ENCODE measurements at regions not wholly inside any gene's neighbourhood (a gene's known extent, or its start where the extent isn't known, plus 50 kb on each side); places are given as distances from the start of the nearest gene placed in this dataset.
"Not testable (repeated sequence)": the region's sequence is repeated elsewhere in the genome, so short reads cannot be mapped to it uniquely, and the experiment has no call there.

DNA sequence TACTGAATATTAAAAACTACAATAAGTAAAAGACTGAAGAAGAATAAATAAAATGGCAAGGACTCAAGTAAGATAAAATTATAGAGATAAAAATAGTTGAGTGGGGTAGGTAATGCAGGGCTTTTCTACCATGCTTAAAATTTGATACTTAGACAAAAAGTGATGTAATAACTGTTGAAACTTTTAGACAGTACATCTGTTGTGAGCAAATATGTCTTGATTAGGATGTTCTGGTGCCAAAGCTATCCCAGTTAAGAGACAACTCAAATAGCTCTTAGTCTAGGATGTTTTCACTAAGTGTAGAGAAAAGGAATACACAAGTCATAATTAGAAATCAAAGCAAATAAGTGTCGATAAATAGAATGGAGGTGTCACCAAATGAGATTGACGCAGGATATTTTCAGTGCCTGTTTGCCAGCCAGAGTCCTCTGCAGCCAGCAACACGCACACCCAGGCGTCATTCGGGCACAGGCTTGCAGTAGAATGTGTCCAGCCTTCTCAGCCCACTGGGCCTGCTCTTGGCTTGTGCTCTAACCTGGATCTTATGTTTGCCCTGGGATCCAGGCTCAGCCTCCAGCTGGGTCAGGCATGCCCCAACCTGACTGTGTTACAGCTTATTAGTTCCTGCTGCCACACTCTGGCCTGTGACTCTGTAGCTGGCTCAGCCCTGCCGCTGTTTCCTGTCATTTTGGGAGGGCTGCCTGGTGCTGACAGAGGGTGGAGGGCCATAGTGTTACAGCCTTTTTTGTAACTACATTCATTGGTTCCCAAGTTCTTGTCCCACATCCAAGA, 766.2 kb downstream of the PCDH17 start:
- DNase-seq, result no peak

DNA sequence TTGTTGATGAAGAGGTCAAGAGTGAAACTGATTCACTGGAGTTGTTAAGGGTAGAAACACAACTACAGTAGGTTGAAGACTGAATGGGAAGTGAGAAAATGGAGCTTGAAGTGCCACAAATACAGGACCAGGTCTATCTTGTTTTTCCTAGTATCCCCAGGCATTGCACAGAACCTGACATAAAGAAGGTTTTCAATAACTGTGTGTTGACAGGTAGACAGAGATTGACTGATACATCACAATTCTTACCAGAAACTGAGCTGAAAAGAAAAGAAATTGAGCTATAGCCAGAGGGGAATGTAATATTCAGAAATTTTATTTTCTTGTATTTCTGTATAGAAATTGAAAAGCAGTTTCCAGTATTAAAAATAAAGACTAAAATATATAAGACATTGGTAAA, 767.7 kb downstream of the PCDH17 start:
- no peak for DNase-seq

DNA sequence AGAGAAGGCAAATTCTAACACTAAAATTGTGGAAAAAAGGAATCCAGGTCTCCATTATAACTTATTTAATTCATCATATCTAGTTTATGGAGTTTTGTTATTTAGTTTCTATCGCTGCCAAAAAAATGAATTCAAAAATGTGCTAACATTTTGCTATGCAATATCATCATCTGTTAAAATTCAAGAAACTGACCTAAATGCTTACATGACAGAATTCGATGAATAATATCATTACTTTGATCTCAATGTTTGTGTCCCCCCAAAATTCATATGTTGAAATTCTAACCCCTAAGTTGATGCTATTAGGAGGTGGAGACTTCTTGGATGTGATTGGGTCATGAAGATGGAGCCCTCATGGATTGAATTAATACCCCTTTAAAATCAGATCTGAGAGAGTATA, 775.0 kb downstream of the PCDH17 start:
- no peak for DNase-seq

GRCh38 chr13:58429917-58430316, 798.4 kb downstream of the PCDH17 start:
- no peak for DNase-seq

DNA sequence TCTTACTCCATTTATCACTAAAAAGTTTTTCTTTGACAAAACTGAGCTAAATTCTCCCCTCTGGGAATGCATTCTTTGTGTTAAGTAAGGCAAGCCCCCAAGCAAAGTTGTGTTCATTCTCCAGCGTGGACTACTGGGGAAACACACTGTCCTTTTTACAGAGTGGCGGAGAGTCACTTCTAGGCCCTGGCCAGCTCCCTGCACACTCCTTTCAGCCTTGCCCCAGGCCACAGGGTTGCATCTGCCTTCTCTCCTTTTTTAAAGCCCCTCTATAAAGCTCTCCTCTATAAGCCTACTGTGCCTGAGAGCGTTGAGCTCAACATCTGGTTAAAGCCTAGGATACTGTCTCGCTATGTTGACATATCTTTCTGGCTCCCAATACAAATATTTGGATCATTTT, 803.4 kb downstream of the PCDH17 start:
- DNase-seq, result no peak

DNA sequence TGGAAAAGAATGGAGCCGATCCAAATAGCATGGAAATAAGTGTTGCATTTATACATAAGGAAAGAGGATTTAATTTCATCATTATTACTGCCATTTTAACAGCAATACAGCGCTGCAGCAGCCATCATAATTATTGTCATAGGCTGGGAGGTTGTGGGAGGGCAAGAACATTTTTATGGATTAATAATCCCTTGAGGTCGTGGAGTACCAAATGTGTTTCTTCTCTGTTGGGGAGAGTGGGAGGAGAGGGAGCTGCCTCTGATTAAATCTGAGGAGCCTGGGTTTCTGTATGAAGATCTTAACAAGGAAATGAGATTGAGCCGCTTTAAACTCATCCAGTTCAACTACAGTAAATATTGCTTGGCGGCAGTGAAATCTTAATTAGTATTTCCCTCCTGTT, 805.9 kb downstream of the PCDH17 start:
- no peak for DNase-seq

GRCh38 chr13:58446979-58447378, 815.4 kb downstream of the PCDH17 start:
- no peak for DNase-seq

DNA sequence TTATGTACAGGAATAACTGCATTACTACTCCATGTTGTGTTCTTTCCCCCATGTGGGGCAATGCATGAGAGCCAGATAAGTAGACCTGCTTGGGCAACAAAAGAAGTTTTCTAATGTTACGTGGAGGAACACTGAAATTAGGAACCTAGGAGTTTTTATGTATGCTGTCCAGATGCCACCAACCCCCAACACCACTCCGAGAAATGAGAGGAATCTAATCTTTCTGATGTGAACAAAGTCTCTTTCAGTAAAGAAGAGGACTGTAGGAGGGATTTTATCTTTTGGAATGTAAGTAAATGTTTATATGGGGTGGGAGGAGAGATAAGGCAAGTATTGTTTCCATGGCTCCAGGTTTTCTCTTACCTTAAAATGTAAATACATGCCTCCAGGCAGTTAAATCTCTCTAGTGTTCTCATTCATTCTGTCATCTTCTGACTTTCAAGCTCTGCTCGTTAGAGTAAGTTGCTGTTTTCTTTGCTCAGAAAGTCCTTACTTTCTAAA, 820.6 kb downstream of the PCDH17 start:
- DNase-seq, result no peak

DNA sequence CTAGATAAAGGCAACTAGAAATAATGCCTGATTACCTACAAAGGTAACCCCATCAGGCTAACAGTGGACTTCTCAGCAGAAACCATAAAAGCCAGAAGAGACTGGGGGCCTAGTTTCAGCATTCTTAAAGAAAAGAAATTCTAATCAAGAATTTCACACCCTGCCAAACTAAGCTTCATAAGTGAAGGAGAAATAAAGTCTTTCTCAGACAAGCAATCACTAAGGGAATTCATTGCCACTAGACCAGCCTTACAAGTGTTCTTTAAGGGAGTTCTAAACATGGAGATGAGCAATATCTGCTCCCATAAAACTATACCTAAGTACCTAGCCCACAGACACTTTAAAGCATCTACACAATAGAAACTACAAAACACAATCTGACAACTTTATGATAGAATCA, 823.5 kb downstream of the PCDH17 start:
- DNase-seq, result no peak

DNA sequence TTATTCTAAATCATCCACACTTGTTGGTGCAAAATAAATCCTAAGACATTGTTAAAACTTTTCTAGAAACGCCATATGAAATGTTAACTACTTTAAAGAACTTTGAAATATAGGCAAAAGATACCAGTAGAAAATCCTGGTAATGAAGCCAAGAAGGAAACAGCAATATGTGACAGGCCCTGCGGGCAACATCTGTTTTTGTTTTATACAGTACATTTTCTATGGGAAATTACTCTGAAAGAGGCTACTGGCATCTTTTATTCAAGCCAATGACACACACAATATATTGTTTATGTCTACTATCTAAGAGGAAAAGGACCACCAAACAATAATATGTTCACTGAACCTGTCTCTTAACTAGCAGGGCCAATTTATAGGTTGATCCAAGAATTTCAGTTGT, 829.7 kb downstream of the PCDH17 start:
- DNase-seq, result no peak

DNA sequence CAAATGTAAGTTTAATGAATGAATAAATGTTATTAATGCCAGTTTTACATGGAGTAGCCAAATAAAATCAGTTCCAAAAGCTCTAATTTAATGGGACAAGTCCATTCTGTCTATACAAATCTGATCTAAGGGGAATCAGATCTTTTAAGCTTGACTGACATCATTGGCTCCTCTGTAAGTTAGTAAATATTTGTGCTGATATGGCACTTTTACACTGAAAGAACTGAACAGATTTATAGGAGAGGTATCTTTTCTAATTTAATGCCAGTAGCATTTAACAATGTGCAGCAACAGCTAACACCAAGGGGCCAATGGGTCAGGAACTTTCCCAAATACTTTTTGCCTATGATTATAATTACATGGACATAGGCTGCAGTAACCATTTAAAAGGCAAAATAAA, 832.3 kb downstream of the PCDH17 start:
- no peak for DNase-seq

DNA sequence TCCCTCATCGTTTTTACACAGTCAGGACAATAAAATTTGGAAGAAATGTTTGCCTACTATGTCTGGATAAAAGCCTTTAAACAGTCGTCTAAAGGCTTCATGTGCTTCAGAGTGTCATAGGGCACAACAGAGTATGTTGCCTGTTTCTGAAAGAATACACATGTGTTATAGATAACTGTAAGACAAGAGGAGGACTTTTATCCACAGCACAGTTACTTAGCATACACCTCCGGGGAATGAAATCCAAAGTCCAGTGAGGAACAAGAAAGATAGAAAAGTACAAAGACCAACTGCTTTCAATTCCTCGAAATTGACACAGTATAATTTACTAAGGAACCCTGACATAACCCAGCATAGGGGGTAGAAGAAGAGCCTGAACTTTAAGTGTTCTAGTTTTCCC, 835.6 kb downstream of the PCDH17 start:
- no peak for DNase-seq

DNA sequence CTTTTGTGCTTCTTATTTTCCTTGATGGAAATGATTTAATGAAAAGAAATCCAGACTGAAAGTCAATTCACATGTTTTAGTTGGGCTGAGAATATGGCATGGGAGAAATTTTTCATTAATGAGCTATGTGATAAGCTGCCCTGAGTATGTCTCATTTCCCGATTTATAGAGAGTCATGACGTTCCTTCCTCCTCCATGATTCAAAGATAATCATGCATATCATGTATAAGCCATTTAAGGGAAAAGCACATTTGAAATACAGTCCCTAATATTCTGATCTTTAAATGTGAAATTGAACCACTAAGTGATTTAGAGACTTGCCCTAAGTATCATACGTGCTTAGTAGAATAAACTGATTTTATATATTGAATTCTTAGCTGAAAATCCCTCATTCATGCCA, 840.9 kb downstream of the PCDH17 start:
- no peak for DNase-seq

DNA sequence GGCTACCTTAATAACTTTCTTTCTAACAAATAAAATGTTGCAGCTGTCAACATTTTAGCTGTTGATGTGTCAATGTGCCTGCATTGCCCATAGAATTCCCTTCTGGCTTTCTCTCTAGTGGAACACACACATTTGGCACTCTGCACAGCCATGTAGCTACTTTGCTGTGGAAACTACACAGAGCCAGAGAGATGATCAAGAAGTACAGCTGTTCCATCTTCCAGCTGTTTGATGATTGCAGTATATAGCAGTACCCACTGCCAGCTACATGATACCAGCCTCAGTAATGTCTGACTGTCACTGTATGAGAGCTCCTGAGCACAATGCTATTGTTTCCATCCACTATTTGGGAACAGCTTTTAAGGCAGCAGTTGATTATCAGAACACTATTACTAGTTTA, 843.0 kb downstream of the PCDH17 start:
- DNase-seq, result no peak

- DNase-seq, result no peak
Observed at GRCh38 chr13:58476206-58476918, 844.8 kb downstream of the PCDH17 start.

DNA sequence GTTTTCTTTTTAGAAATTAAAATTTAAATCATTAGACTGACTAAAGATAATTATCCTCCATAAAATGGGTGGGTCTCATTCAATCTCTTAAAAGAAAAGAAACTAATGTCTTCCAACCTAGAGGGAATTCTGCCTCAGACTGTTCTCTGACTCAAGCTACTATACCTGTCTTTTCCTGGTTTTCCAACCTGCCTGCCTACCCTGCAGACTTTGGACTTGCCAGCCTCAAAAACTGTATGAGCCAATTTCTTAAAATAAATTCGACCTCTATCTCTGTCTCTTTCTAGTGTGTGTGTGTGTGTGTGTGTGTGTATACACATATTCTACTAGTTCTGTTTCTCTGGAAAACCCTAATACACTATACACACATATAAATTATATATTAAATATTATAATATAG, 847.3 kb downstream of the PCDH17 start:
- DNase-seq, result no peak

GRCh38 chr13:58480061-58480460, 848.5 kb downstream of the PCDH17 start:
- DNase-seq, result no peak

DNA sequence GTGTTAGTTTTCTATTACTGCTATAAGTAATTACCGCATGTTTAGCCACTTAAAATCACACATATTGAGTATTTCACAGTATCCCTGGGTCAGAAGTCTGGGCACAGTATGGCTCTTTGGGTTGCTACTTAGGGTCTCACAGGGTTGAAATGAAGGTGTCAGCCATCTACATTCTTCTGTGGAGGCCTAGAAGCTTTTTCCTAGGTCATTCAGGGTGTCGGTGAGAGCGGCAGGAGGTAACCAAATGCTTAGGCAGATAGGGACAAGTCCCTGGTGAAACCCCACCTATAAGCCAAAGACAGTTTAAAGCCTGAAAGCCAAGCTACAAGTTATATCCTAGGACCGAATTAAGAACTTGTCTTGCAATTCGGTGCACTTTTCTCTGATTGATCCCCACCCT, 856.7 kb downstream of the PCDH17 start:
- DNase-seq, result no peak

- no peak for DNase-seq
Observed at GRCh38 chr13:58495668-58496067, 864.1 kb downstream of the PCDH17 start.

GRCh38 chr13:58500938-58501337, 869.4 kb downstream of the PCDH17 start:
- no peak for DNase-seq

GRCh38 chr13:58504202-58504700, 872.7 kb downstream of the PCDH17 start:
- not testable (repeated sequence) for DNase-seq

DNA sequence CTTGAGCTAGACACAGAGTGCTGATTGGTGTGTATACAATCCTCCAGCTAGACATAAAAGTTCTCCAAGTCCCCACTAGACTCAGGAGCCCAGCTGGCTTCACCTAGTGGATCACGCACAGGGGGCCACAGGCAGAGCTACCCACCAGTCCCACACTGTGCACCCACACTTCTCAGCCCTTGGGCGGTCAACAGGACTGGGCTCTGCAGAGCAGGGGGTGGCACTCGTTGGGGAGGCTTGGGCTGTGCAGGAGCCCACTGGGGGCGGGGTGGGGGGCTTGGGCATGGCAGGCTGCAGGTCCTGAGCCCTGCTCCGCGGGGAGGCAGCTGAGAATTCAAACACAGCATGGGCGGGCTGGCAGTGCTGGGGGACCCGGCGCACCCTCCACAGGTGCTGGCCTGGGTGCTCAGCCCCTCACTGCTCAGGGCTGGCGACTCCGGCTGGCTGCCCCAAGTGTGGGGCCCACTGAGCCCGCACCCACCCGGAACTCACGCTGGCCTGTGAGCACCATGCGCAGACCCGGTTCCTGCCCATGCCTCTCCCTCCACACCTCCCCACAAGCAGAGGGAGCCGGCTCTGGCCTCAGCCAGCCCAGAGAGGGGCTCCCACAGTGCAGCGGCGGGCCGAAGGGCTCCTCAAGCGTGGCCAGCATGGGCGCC, 873.8 kb downstream of the PCDH17 start:
- not testable (repeated sequence) for DNase-seq

DNA sequence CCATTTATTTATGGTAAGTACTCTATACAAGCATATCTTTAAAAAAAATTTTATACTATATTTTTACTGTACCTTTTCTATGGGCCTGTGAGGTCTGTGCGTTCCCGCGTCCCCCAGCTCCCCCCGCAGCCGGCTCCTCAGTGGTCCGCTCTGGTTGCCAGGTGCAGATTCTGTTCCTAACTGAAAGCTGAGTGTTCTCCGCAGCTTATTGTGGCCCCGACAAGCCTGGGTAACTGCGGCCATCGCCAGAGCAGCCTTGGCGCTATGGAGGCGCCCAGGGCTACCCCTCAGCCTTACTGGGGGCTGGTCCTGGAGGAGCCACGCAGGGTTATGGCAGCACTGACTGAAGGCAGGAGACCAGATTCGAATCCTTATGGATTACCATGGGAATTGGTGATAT, 896.8 kb downstream of the PCDH17 start:
- DNase-seq, result no peak

DNA sequence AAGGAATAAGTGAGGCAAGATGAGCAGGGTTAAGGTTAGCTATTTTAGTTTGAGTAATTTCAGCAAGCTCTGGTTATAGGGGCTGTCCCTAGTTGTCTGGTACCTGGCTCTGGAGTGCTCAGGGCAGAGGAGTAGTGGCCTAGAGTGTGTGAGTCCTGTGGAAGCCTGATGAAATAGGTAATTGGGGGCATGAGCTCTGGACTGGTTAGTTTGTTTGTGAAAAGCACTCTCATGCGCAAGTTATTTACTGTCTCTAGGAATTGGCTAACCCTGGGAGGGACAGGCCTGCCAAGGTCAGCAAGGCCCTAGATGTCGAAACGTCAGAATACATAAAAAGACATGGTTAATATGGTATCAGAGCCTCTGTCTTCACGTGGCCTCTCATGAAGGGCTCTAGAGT, 900.1 kb downstream of the PCDH17 start:
- no peak for DNase-seq

Measured in effector CD8-positive, alpha-beta T cell (primary cell).